CD14-positive monocyte (primary cell): ENCODE measurements at regions not wholly inside any gene's neighbourhood (a gene's known extent, or its start where the extent isn't known, plus 50 kb on each side); places are given as distances from the start of the nearest gene placed in this dataset.

Source experiments
- DNase-seq, 3 donors: peaks; one replicate each; pipeline ENCODE4 v3.0.0-alpha.2; 2011 to 2022
- H2AFZ ChIP-seq: 2 replicates; pipeline ENCODE4 v1.6.0; 2012; ENCODE audit warnings: mild to moderate bottlenecking, low read depth, low read length, inconsistent platforms; ENCODE audit not compliant: insufficient read depth, poor library complexity, severe bottlenecking
- H3K27ac ChIP-seq, 2 donors: 1 replicate in 1 of 2; 2 replicates in 1 of 2; pipeline ENCODE4 v1.5.1; 2012 to 2013; ENCODE audit warnings: low read length in 2 of 2, control low read depth in 1 of 2, inconsistent platforms in 1 of 2, low read depth in 1 of 2, mild to moderate bottlenecking in 1 of 2
- H3K27me3 ChIP-seq, 2 donors: one replicate each; pipeline versions ENCODE4 v1.6.0 to v1.6.1; 2011 to 2013; ENCODE audit warnings: low read length in 2 of 2; ENCODE audit not compliant: control insufficient read depth in 2 of 2, insufficient read depth in 2 of 2
- H3K36me3 ChIP-seq, 2 donors: replicated peaks in 1 of 2; 1 replicate in 1 of 2; 2 replicates in 1 of 2; pipeline versions ENCODE4 v1.5.1 to v1.6.1; 2012 to 2013; ENCODE audit warnings: low read length in 2 of 2, control low read depth in 1 of 2, inconsistent platforms in 1 of 2, mild to moderate bottlenecking in 1 of 2; ENCODE audit not compliant: insufficient read depth in 2 of 2, control insufficient read depth in 1 of 2
- H3K4me1 ChIP-seq, 2 donors: 1 replicate in 1 of 2; 2 replicates in 1 of 2; pipeline versions ENCODE4 v1.5.1 to v1.6.1; 2012 to 2013; ENCODE audit warnings: low read length in 2 of 2, control low read depth in 1 of 2, inconsistent platforms in 1 of 2, mild to moderate bottlenecking in 1 of 2, moderate library complexity in 1 of 2; ENCODE audit not compliant: insufficient read depth in 2 of 2, control insufficient read depth in 1 of 2
- H3K4me2 ChIP-seq: replicated peaks from 2 replicates; pipeline ENCODE3; 2012; ENCODE audit warnings: low read length, moderate library complexity, mild to moderate bottlenecking; ENCODE audit not compliant: poor library complexity, severe bottlenecking; ENCODE audit errors: extremely low read depth
- H3K4me3 ChIP-seq, 3 experiments: fragments of 200-600 bp in 1 of 3; sonication (generic) in 1 of 3; replicated peaks in 1 of 3; 1 replicate in 2 of 3; 2 replicates in 1 of 3; pipeline ENCODE4 v1.5.1; 2011 to 2013; ENCODE audit warnings: low read length in 3 of 3, mild to moderate bottlenecking in 3 of 3, control low read depth in 2 of 3, low read depth in 2 of 3, inconsistent platforms in 1 of 3, moderate library complexity in 1 of 3
- H3K79me2 ChIP-seq: 2 replicates; pipeline ENCODE4 v1.6.0; 2012; ENCODE audit warnings: mild to moderate bottlenecking, control low read depth, inconsistent platforms, low read length, moderate library complexity; ENCODE audit not compliant: insufficient read depth
- H3K9ac ChIP-seq: 2 replicates; pipeline ENCODE4 v1.6.0; 2017; ENCODE audit warnings: low read length, mild to moderate bottlenecking; ENCODE audit not compliant: insufficient read depth, poor library complexity, severe bottlenecking
- H3K9me3 ChIP-seq, 2 donors: replicated peaks in 1 of 2; 1 replicate in 1 of 2; 2 replicates in 1 of 2; pipeline versions ENCODE4 v1.5.1 to v1.6.1; 2012 to 2013; ENCODE audit warnings: low read length in 2 of 2, control low read depth in 1 of 2; ENCODE audit not compliant: control insufficient read depth in 1 of 2, insufficient read depth in 1 of 2
- H4K20me1 ChIP-seq: 2 replicates; pipeline ENCODE4 v1.6.0; 2012; ENCODE audit warnings: mild to moderate bottlenecking, low read length, control low read depth, moderate library complexity; ENCODE audit not compliant: insufficient read depth
- H3K27ac Mint-ChIP-seq, 7 donors: one replicate each; pipeline ENCODE4 v1.8.0; 2020; ENCODE audit warnings: mild to moderate bottlenecking in 7 of 7, mixed read lengths in 7 of 7, moderate library complexity in 6 of 7, inconsistent platforms in 2 of 7
- H3K27me3 Mint-ChIP-seq, 3 donors: one replicate each; pipeline ENCODE4 v1.8.0; 2021 to 2022; ENCODE audit warnings: low read depth in 3 of 3, mild to moderate bottlenecking in 3 of 3, mixed read lengths in 3 of 3, moderate library complexity in 3 of 3, inconsistent platforms in 1 of 3
- H3K36me3 Mint-ChIP-seq, 2 donors: one replicate each; pipeline ENCODE4 v1.8.0; 2020; ENCODE audit warnings: mixed read lengths in 2 of 2, inconsistent platforms in 1 of 2, mild to moderate bottlenecking in 1 of 2
- H3K4me1 Mint-ChIP-seq: one replicate; pipeline ENCODE4 v1.8.0; 2020; ENCODE audit warnings: mild to moderate bottlenecking, mixed read lengths
- H3K4me3 Mint-ChIP-seq, 2 donors: one replicate each; pipeline ENCODE4 v1.8.0; 2020; ENCODE audit warnings: mild to moderate bottlenecking in 2 of 2, mixed read lengths in 2 of 2, moderate library complexity in 1 of 2
- H3K9me3 Mint-ChIP-seq, 7 donors: one replicate each; pipeline ENCODE4 v1.8.0; 2020 to 2022; ENCODE audit warnings: mixed read lengths in 7 of 7, mild to moderate bottlenecking in 6 of 7, moderate library complexity in 6 of 7, inconsistent platforms in 2 of 7
- WGBS: methylation state at CpG from one replicate; pipeline ENCODE4 v1.1.5; 2013; ENCODE audit warnings: missing lambda C conversion rate; ENCODE audit not compliant: insufficient coverage; 5-methylcytosine and 5-hydroxymethylcytosine counted together
- intact Hi-C, 2 donors: fragments of 100-400 bp; cut with micrococcal nuclease; formaldehyde crosslinking; loops; one replicate each; pipeline versions ENCODE4 v1.15.0 to v1.15.1; 2023
- TF ChIP-seq, protein P1 (sequence below): fragments of 200-600 bp; IDR thresholded peaks from one replicate; pipeline ENCODE4 v1.8.0; 2022; ENCODE audit warnings: antibody characterized with exemption, mild to moderate bottlenecking

DNA sequence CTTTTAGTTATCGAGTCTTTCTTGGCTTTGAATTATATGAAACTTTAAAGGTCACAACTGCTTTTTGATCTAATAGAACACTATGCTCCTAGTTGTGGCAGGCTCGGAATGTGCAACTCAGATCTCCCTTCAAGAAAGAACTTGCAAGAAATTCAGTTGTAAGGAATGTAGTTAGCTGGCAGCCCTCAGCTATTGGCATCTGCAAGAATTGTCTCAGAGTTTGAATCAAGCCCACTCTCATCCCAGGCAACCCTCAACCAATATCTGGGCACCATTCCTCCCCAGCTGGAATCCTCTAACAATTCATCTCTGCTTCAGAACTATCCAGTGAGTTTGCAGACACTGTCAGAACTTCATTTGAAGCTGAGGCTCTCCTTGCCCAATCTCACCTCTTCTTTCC, 447.2 kb downstream of the KIF2B start:
- intact Hi-C loops: no loop called here
- Histone ChIP-seq H2AFZ (no peak overlapping the region), H3K4me3 (no peak overlapping the region), H3K36me3 (no peaks in the 10 kb centered on the region), H3K9ac (no peak overlapping the region), H3K9me3 (peaks cover 0 to 6% of the 10 kb centered on the region in 2 donors), H3K4me1 (no peaks in the 10 kb centered on the region), H4K20me1 (no peaks in the 10 kb centered on the region), H3K79me2 (no peaks in the 10 kb centered on the region), H3K27ac (no peak overlapping the region), H3K4me2 (no peak overlapping the region), H3K27me3 (no peaks in the 10 kb centered on the region)
- no peaks in the 10 kb centered on the region for H3K27me3 Mint-ChIP-seq
- H3K36me3 Mint-ChIP-seq: no peaks in the 10 kb centered on the region
- peaks cover 0 to 5% (median 3%) of the 10 kb centered on the region in 7 donors for H3K9me3 Mint-ChIP-seq
- no peak for DNase-seq
- no peak overlapping the region for H3K27ac Mint-ChIP-seq
- no peaks in the 10 kb centered on the region for H3K4me1 Mint-ChIP-seq
- WGBS: no CpG with 5 or more reads among the region's 2 CpGs
- H3K4me3 Mint-ChIP-seq: no peak overlapping the region
- TF ChIP-seq, protein P1, sequence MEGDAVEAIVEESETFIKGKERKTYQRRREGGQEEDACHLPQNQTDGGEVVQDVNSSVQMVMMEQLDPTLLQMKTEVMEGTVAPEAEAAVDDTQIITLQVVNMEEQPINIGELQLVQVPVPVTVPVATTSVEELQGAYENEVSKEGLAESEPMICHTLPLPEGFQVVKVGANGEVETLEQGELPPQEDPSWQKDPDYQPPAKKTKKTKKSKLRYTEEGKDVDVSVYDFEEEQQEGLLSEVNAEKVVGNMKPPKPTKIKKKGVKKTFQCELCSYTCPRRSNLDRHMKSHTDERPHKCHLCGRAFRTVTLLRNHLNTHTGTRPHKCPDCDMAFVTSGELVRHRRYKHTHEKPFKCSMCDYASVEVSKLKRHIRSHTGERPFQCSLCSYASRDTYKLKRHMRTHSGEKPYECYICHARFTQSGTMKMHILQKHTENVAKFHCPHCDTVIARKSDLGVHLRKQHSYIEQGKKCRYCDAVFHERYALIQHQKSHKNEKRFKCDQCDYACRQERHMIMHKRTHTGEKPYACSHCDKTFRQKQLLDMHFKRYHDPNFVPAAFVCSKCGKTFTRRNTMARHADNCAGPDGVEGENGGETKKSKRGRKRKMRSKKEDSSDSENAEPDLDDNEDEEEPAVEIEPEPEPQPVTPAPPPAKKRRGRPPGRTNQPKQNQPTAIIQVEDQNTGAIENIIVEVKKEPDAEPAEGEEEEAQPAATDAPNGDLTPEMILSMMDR: no peak

- H3K4me2 ChIP-seq: no peak overlapping the region
- Mint-ChIP-seq H3K4me3 (no peak overlapping the region), H3K9me3 (peaks cover 0 to 5% (median 0%) of the 10 kb centered on the region in 7 donors)
Measured at GRCh38 chr17:54270499-54270898, 447.8 kb downstream of the KIF2B start.

More at GRCh38 chr17:54270499-54270898, 447.8 kb downstream of the KIF2B start:
- Mint-ChIP-seq H3K27me3 (no peaks in the 10 kb centered on the region), H3K36me3 (no peaks in the 10 kb centered on the region), H3K4me1 (no peaks in the 10 kb centered on the region), H3K27ac (no peak overlapping the region)
- H3K4me1 ChIP-seq: no peaks in the 10 kb centered on the region
- H3K27me3 ChIP-seq: no peaks in the 10 kb centered on the region
- no peaks in the 10 kb centered on the region for H3K36me3 ChIP-seq
- H2AFZ ChIP-seq: no peak overlapping the region
- H3K79me2 ChIP-seq: no peaks in the 10 kb centered on the region
- 100% methylated on average over 1 of the region's 2 CpGs for WGBS
- peaks cover 0 to 5% of the 10 kb centered on the region in 2 donors for H3K9me3 ChIP-seq
- DNase-seq: no peak
- H3K9ac ChIP-seq: no peak overlapping the region
- no peaks in the 10 kb centered on the region for H4K20me1 ChIP-seq
- no peak overlapping the region for H3K27ac ChIP-seq
- TF ChIP-seq, protein P1: no peak
- intact Hi-C loops: no loop called here
- H3K4me3 ChIP-seq: no peak overlapping the region
